Activated T-cell treated with anti-CD3 and anti-CD28 coated beads, Interleukin-2, amount 50 U/mL, for 72 hours (primary cell): ENCODE measurements at regions not wholly inside any gene's neighbourhood (a gene's known extent, or its start where the extent isn't known, plus 50 kb on each side); places are given as distances from the start of the nearest gene placed in this dataset.
"Not testable (repeated sequence)": the region's sequence is repeated elsewhere in the genome, so short reads cannot be mapped to it uniquely, and the experiment has no call there.

ENCODE experiments used
- ATAC-seq, 2 donors: fragments of 150-1000 bp; cut with Tn5 transposase; replicated peaks in 1 of 2; 2 replicates each; pipeline ENCODE4 v1.10.0; 2021; ENCODE audit warnings: moderate library complexity in 2 of 2, mild to moderate bottlenecking in 1 of 2
- DNase-seq, 2 donors: peaks; one replicate each; pipeline ENCODE4 v3.0.0; 2021 to 2022; ENCODE audit warnings: mixed read lengths in 1 of 2
- H3K27ac Mint-ChIP-seq: one replicate; pipeline ENCODE4 v1.8.0; 2022; ENCODE audit warnings: mild to moderate bottlenecking, moderate library complexity, mixed read lengths
- H3K27me3 Mint-ChIP-seq: one replicate; pipeline ENCODE4 v1.8.0; 2022; ENCODE audit warnings: low read depth, mixed read lengths
- H3K36me3 Mint-ChIP-seq, 2 donors: one replicate each; pipeline ENCODE4 v1.8.0; 2022; ENCODE audit warnings: mixed read lengths in 2 of 2, mild to moderate bottlenecking in 1 of 2; ENCODE audit not compliant: insufficient read depth in 2 of 2
- H3K4me1 Mint-ChIP-seq: one replicate; pipeline ENCODE4 v1.8.0; 2022; ENCODE audit warnings: low read depth, mixed read lengths
- H3K4me3 Mint-ChIP-seq, 2 donors: one replicate each; pipeline ENCODE4 v1.8.0; 2022; ENCODE audit warnings: mild to moderate bottlenecking in 2 of 2, mixed read lengths in 2 of 2, moderate library complexity in 2 of 2
- H3K9me3 Mint-ChIP-seq, 2 donors: one replicate each; pipeline ENCODE4 v1.8.0; 2022; ENCODE audit warnings: mixed read lengths in 2 of 2

DNA sequence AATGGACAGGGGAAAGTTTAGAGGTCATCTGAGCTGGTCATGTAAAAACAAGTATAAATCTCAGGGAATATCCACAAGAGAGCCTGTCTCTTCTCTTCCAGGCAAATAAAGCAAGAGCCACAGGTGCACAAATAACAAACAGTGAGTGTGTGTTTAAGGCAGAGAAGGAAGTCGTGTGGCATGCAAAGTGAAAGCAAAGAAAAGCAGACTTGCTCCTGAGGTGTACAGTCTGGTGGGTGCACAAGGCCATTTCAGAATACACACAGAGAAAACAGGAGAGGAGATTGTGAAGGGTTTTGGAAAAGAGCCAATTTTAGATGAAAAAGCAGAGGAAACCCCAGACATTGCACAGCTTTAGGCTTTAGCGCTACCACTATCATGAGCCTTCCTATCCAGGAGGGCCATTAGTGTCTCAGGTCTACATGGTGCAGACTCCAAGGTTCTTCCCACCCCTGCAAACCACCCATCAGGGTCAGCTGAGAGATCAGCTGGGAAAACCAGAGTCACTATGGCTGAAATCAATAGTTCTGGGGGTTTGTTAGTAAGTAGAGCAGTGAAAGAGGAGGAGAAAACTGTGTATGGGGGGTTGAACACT, 355.8 kb downstream of the KLHL4 start:
- H3K27ac Mint-ChIP-seq: peak overlapping the region; percentile 13
- no peaks in the 10 kb centered on the region for H3K36me3 Mint-ChIP-seq
- peak overlapping the region in 1 of 2 donors; percentile 61 for H3K4me3 Mint-ChIP-seq
- peaks cover 28% of the 10 kb centered on the region for H3K27me3 Mint-ChIP-seq
- ATAC-seq (no peak), DNase-seq (no peak)
- H3K9me3 Mint-ChIP-seq: peaks cover under 1 to 1% of the 10 kb centered on the region in 2 donors
- H3K4me1 Mint-ChIP-seq: no peaks in the 10 kb centered on the region

DNA sequence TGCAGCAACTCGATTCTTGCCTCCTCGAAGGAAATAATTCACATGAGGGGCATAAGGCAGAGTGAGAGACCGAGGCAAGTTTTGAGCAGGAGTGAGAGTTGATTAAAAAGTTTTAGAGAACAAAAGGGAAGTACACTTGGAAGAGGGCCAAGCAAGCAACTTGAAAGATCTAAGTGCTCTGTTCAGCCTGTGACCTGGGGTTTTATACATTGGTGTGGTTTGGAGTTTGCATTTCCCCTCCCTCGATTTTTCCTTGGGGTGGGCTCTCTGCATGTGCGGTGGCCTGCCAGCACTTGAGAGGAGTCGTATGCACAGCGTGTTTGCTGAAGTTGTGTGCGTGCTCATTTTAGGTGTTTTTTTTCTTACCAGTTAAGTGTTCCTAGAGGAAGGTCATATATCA, 356.4 kb downstream of the KLHL4 start:
- no peak for ATAC-seq
- peak overlapping the region; percentile 13 for H3K27ac Mint-ChIP-seq
- peaks cover 28% of the 10 kb centered on the region for H3K27me3 Mint-ChIP-seq
- peaks cover 3% of the 10 kb centered on the region in 2 donors for H3K9me3 Mint-ChIP-seq
- no peak for DNase-seq
- H3K4me3 Mint-ChIP-seq: peak overlapping the region in 1 of 2 donors; percentile 61
- H3K4me1 Mint-ChIP-seq: no peaks in the 10 kb centered on the region
- no peaks in the 10 kb centered on the region for H3K36me3 Mint-ChIP-seq

DNA sequence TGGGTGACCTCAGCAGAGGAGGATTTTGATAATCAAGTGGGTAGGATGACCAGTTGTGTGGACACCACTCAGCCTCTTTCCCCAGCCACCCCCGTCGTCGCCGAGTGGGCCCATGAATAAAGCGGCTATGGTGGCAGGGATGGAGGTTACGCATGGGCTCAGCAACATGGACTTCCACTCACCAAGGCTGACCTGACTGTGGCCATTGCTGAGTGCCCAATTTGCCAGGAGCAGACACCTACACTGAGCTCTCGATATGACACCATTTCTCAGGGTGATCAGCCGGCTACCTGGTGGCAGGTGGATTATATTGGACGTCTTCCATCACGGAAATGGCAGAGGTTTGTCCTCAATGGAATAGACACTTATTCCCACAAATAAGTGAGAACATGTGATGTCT, 361.3 kb downstream of the KLHL4 start:
- Mint-ChIP-seq H3K9me3 (peaks cover 3% of the 10 kb centered on the region in 2 donors), H3K36me3 (no peaks in the 10 kb centered on the region), H3K4me3 (no peak overlapping the region), H3K27me3 (peaks cover 11% of the 10 kb centered on the region), H3K27ac (no peak overlapping the region), H3K4me1 (no peaks in the 10 kb centered on the region)
- no peak for DNase-seq
- ATAC-seq: no peak

- H3K9me3 Mint-ChIP-seq: peaks cover 0 to 4% of the 10 kb centered on the region in 2 donors
- ATAC-seq: no peak
- H3K27me3 Mint-ChIP-seq: peaks cover 18% of the 10 kb centered on the region
- H3K4me3 Mint-ChIP-seq: no peak overlapping the region
- DNase-seq: no peak
- H3K27ac Mint-ChIP-seq: no peak overlapping the region
- H3K4me1 Mint-ChIP-seq: no peaks in the 10 kb centered on the region
- no peaks in the 10 kb centered on the region for H3K36me3 Mint-ChIP-seq
These were observed 372.8 kb downstream of the KLHL4 start for GRCh38 chrX:87890437-87890836.

DNA sequence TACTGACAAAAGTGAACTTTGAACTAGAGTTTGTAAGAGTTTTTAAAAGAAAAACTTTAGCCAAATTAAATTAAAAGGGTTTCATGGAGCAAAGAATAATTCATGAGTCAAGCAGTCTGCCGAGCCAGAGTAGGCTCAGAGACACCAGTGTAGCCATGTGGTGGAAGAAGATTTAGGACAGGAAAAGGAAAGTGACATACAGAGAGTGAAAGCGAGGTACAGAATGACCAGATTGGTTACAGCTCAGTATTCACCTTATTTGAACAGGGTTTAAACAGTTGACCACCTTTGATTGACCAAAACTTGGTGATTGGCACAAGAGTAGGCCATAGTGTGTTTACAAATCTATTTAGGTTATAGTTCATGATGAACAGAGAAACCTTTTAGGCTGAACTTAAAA, 377.8 kb downstream of the KLHL4 start:
- Mint-ChIP-seq H3K9me3 (peaks cover 0 to 4% of the 10 kb centered on the region in 2 donors), H3K36me3 (no peaks in the 10 kb centered on the region), H3K27ac (no peak overlapping the region), H3K4me3 (no peak overlapping the region), H3K27me3 (peaks cover 2% of the 10 kb centered on the region), H3K4me1 (peaks cover under 1% of the 10 kb centered on the region)
- ATAC-seq (no peak), DNase-seq (no peak)

DNA sequence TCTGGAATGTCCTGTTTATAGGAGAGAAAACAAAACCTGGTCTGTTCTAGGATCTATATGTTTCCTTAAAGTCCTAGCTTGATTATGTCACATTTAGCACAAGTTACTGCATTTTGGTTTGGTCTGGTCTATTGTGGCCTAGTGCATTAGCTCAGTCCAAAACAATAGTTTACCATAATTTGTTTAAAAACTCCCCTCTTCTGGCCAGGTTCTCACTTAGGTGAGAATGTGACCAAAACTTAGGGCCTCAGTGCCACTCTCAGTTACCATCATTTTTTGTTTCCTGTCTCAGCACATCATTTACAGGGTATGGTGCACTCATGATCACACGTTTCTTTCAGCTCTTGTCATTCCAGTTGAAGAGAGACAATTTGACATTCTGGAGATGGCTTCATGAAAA, 378.5 kb downstream of the KLHL4 start:
- Mint-ChIP-seq H3K4me3 (no peak overlapping the region), H3K9me3 (peaks cover 0 to 3% of the 10 kb centered on the region in 2 donors), H3K27me3 (no peaks in the 10 kb centered on the region), H3K27ac (no peak overlapping the region), H3K36me3 (no peaks in the 10 kb centered on the region), H3K4me1 (peaks cover 7% of the 10 kb centered on the region)
- DNase-seq (no peak), ATAC-seq (no peak)

- Mint-ChIP-seq H3K4me3 (no peak overlapping the region), H3K9me3 (peaks cover 0 to 1% of the 10 kb centered on the region in 2 donors), H3K27me3 (peaks cover 6% of the 10 kb centered on the region), H3K36me3 (no peaks in the 10 kb centered on the region), H3K4me1 (peaks cover 14% of the 10 kb centered on the region), H3K27ac (no peak overlapping the region)
- peak; percentile 58 to 78 for ATAC-seq
- DNase-seq: peak; percentile 10 to 39
These were observed 382.8 kb downstream of the KLHL4 start for GRCh38 chrX:87900320-87900908.

- H3K27me3 Mint-ChIP-seq: peaks cover 8% of the 10 kb centered on the region
These were observed 383.5 kb downstream of the KLHL4 start for GRCh38 chrX:87901060-87901459.

DNA sequence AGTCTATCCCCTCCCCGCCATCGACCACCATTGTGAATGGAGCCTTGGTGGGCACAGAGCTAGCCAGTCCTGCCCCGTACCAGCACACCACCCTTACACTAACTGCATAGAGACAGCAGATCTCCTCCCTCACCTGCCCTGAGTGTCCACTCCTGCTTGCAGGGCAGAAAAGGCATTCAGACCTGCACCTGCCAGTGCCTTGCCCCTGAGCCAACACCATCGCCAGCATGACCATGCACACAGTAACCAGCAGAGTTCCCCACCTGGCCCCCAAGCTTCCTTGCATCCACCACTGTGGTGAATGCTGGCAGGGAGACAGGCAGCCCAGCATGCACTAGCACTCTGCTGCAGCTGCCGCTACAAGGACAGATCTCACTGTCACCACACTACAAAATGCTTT, 397.1 kb downstream of the KLHL4 start:
- no peak overlapping the region for H3K4me3 Mint-ChIP-seq
- ATAC-seq: no peak

More at GRCh38 chrX:87901060-87901459, 383.5 kb downstream of the KLHL4 start:
- Mint-ChIP-seq H3K4me3 (no peak overlapping the region), H3K36me3 (no peaks in the 10 kb centered on the region), H3K4me1 (peaks cover 14% of the 10 kb centered on the region), H3K9me3 (peaks cover 0 to 1% of the 10 kb centered on the region in 2 donors), H3K27ac (peak overlapping the region; percentile 38)
- no peak for DNase-seq
- ATAC-seq: no peak

GRCh38 chrX:87924619-87925018, 407.0 kb downstream of the KLHL4 start:
- no peak overlapping the region for H3K27ac Mint-ChIP-seq
- ATAC-seq: no peak
- H3K27me3 Mint-ChIP-seq: peaks cover 11% of the 10 kb centered on the region
- peaks cover 0 to 1% of the 10 kb centered on the region in 2 donors for H3K36me3 Mint-ChIP-seq
- peaks cover 0 to 1% of the 10 kb centered on the region in 2 donors for H3K9me3 Mint-ChIP-seq
- no peak for DNase-seq
- H3K4me3 Mint-ChIP-seq: no peak overlapping the region
- H3K4me1 Mint-ChIP-seq: no peaks in the 10 kb centered on the region

More for the DNA sequence above, 397.1 kb downstream of the KLHL4 start:
- no peaks in the 10 kb centered on the region for H3K4me1 Mint-ChIP-seq
- no peak overlapping the region for H3K27ac Mint-ChIP-seq
- no peak for DNase-seq
- peaks cover 22% of the 10 kb centered on the region for H3K27me3 Mint-ChIP-seq
- H3K9me3 Mint-ChIP-seq: peaks cover 0 to 2% of the 10 kb centered on the region in 2 donors
- H3K36me3 Mint-ChIP-seq: no peaks in the 10 kb centered on the region

- DNase-seq (no peak), ATAC-seq (no peak)
- H3K36me3 Mint-ChIP-seq: no peaks in the 10 kb centered on the region
- no peaks in the 10 kb centered on the region for H3K9me3 Mint-ChIP-seq
- no peaks in the 10 kb centered on the region for H3K4me1 Mint-ChIP-seq
- H3K4me3 Mint-ChIP-seq: no peak overlapping the region
- H3K27ac Mint-ChIP-seq: no peak overlapping the region
- peaks cover 7% of the 10 kb centered on the region for H3K27me3 Mint-ChIP-seq
These were observed 424.2 kb downstream of the KLHL4 start for GRCh38 chrX:87941841-87942240.

DNA sequence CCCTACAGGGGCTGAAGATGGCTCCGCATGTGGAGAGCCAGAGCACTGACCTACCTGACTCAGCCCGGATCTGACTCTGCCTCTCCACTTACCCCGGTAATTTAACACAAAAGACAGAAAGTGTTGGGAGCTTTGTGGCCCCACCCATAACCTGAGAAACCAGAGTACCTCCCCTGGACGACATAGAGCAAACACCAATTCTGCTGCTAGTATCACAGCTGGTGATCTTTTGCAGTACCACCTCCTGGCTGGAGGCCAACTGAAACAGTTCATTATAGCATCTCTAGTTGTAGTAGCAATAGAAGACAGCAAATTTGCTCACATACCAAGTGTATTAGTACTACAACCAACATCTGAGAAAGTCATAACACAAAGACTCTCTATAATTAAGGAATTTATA, 443.9 kb downstream of the KLHL4 start:
- DNase-seq (no peak), ATAC-seq (no peak)
- no peak overlapping the region for H3K4me3 Mint-ChIP-seq
- no peaks in the 10 kb centered on the region for H3K9me3 Mint-ChIP-seq
- no peaks in the 10 kb centered on the region for H3K4me1 Mint-ChIP-seq
- H3K27me3 Mint-ChIP-seq: peaks cover 6% of the 10 kb centered on the region
- H3K36me3 Mint-ChIP-seq: no peaks in the 10 kb centered on the region
- H3K27ac Mint-ChIP-seq: no peak overlapping the region

GRCh38 chrX:87968118-87968517, 450.5 kb downstream of the KLHL4 start:
- peaks cover 12% of the 10 kb centered on the region for H3K27me3 Mint-ChIP-seq
- no peaks in the 10 kb centered on the region for H3K4me1 Mint-ChIP-seq
- no peak for DNase-seq
- H3K9me3 Mint-ChIP-seq: no peaks in the 10 kb centered on the region
- H3K4me3 Mint-ChIP-seq: no peak overlapping the region
- no peak for ATAC-seq
- no peaks in the 10 kb centered on the region for H3K36me3 Mint-ChIP-seq
- no peak overlapping the region for H3K27ac Mint-ChIP-seq

- not testable (repeated sequence) for H3K4me1 Mint-ChIP-seq, H3K4me3 Mint-ChIP-seq, DNase-seq, ATAC-seq, H3K27ac Mint-ChIP-seq, H3K27me3 Mint-ChIP-seq, H3K9me3 Mint-ChIP-seq, H3K36me3 Mint-ChIP-seq
These were observed 454.5 kb downstream of the KLHL4 start for GRCh38 chrX:87972121-87972520.
